Adipocyte (in vitro differentiated cells): ENCODE measurements at regions not wholly inside any gene's neighbourhood (a gene's known extent, or its start where the extent isn't known, plus 50 kb on each side); places are given as distances from the start of the nearest gene placed in this dataset.
"Not testable (repeated sequence)": the region's sequence is repeated elsewhere in the genome, so short reads cannot be mapped to it uniquely, and the experiment has no call there.

ENCODE experiments used
- DNase-seq: peaks from one replicate; pipeline ENCODE4 v3.0.0-alpha.2; 2015; ENCODE audit warnings: low read depth
- H3K27me3 ChIP-seq: replicated peaks from 2 replicates; pipeline ENCODE4 v1.7.0; 2013; ENCODE audit warnings: mild to moderate bottlenecking, low read length, moderate library complexity; ENCODE audit not compliant: control insufficient read depth, insufficient read depth
- H3K36me3 ChIP-seq: 2 replicates; pipeline ENCODE4 v1.7.0; 2013; ENCODE audit warnings: low read length, mild to moderate bottlenecking, moderate library complexity; ENCODE audit not compliant: control insufficient read depth, insufficient read depth, severe bottlenecking
- H3K4me1 ChIP-seq: 2 replicates; pipeline ENCODE4 v1.7.0; 2013; ENCODE audit warnings: mild to moderate bottlenecking, low read length, moderate library complexity; ENCODE audit not compliant: control insufficient read depth, insufficient read depth
- H3K4me3 ChIP-seq: 2 replicates; pipeline ENCODE4 v1.7.0; 2013; ENCODE audit warnings: mild to moderate bottlenecking, low read length, moderate library complexity
- H3K9ac ChIP-seq: 2 replicates; pipeline ENCODE4 v1.7.0; 2013; ENCODE audit warnings: mild to moderate bottlenecking, low read length, moderate library complexity
- H3K9me3 ChIP-seq: 2 replicates; pipeline ENCODE4 v1.7.0; 2013; ENCODE audit warnings: mild to moderate bottlenecking, low read length, moderate library complexity; ENCODE audit not compliant: control insufficient read depth

- H3K9ac ChIP-seq: no peak overlapping the region
- H3K9me3 ChIP-seq: no peaks in the 10 kb centered on the region
- no peaks in the 10 kb centered on the region for H3K4me1 ChIP-seq
- H3K36me3 ChIP-seq: no peaks in the 10 kb centered on the region
- peaks cover 41% of the 10 kb centered on the region for H3K27me3 ChIP-seq
- DNase-seq: no peak
- H3K4me3 ChIP-seq: no peak overlapping the region
Measured at GRCh38 chr9:83191154-83191553, 128.2 kb upstream of the RASEF start.

- H3K4me1 ChIP-seq, H3K9me3 ChIP-seq, DNase-seq, H3K4me3 ChIP-seq, H3K9ac ChIP-seq, H3K36me3 ChIP-seq: not testable (repeated sequence)
- peaks cover 33% of the 10 kb centered on the region for H3K27me3 ChIP-seq
Measured at GRCh38 chr9:83189026-83189425, 126.1 kb upstream of the RASEF start.

GRCh38 chr9:83188277-83188676, 125.3 kb upstream of the RASEF start:
- Histone ChIP-seq H3K4me3 (no peak overlapping the region), H3K9me3 (no peaks in the 10 kb centered on the region), H3K4me1 (no peaks in the 10 kb centered on the region), H3K27me3 (peaks cover 31% of the 10 kb centered on the region), H3K36me3 (no peaks in the 10 kb centered on the region), H3K9ac (no peak overlapping the region)
- DNase-seq: no peak

DNA sequence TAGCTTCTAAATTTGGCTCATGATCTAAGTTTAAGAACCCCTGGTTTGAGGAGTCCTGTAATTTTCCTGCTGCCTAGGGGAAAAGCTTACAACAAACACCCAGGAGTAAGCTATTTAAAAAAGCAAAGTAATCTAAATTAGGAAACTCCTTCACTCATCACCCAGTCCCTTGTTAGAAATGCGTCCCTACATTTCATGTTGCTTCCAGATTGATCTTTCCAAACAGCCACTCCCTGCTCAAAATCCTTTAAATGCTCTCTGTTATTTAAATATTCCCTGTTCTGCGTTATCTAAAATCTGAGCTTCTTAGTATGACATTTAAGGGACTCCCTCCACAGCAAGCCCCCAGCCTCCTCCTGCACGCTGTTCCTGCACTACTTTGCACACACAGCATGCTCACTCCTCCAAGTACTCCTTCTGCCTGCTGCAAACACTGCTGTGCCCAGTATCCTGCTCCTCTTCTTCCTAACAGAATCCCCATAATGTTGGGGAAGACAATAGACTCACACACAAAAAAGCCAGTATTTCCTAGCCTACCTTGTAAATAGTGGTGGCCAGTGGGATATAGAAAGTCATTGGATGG, 123.3 kb upstream of the RASEF start:
- Histone ChIP-seq H3K9ac (no peak overlapping the region), H3K9me3 (no peaks in the 10 kb centered on the region), H3K4me3 (no peak overlapping the region), H3K4me1 (no peaks in the 10 kb centered on the region), H3K36me3 (no peaks in the 10 kb centered on the region), H3K27me3 (peaks cover 24% of the 10 kb centered on the region)
- no peak for DNase-seq

DNA sequence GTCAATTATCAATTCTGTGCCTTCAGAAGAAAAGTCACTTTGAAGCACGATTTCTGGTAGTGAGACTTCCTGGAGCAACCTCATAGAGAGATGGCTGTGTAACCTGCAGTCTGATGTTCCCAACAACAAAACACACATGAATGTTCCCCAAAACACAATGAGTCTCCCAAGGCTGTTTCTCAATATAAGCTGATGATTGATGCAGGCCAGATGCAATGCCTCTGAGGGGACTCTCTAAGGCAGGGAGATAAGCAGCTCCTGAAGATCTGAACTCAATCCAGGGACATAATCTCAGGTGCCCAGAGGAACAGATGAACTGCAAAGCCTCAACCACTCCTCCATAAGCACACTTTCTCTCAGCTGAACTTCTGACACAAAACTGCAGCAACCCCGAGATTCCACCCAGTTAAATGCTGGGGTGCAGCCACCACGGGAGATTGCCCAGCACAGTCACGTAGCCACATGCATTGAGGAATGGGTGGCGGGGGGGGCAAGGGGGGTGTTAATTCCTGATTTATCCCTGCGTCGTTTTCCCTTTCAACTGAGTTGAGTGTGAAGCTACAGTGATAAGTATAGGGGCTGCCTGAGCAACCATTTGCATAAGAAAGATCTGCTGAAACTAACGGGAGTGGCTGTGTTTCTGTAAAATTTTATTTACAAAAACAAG, 122.7 kb upstream of the RASEF start:
- no peaks in the 10 kb centered on the region for H3K9me3 ChIP-seq
- H3K4me3 ChIP-seq: no peak overlapping the region
- H3K9ac ChIP-seq: no peak overlapping the region
- H3K4me1 ChIP-seq: no peaks in the 10 kb centered on the region
- peaks cover 20% of the 10 kb centered on the region for H3K27me3 ChIP-seq
- DNase-seq: no peak
- no peaks in the 10 kb centered on the region for H3K36me3 ChIP-seq

GRCh38 chr9:83183621-83184020, 120.7 kb upstream of the RASEF start:
- Histone ChIP-seq H3K27me3 (peaks cover 20% of the 10 kb centered on the region), H3K9me3 (no peaks in the 10 kb centered on the region)

DNA sequence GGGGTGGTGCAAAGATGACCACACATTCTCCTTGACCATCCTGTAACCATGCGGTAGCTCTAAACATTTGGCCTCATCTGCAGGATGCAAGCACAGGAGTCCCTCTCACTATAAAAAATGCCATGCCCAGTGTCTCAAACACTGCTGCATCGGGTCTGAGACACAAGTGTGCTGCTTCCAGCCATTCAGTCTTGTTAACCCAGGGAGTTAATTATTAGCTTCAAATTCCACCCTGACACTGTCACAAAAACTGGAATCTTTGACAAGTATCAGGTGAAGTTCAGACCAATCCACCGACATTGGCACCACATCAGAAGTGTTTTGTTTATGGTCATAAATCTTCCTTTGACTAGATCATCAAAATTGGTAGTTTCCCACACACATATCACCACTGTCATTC, 119.1 kb upstream of the RASEF start:
- H3K9ac ChIP-seq: no peak overlapping the region
- no peaks in the 10 kb centered on the region for H3K4me1 ChIP-seq
- H3K9me3 ChIP-seq: peaks cover 9% of the 10 kb centered on the region
- H3K27me3 ChIP-seq: peaks cover 12% of the 10 kb centered on the region
- no peak overlapping the region for H3K4me3 ChIP-seq
- no peaks in the 10 kb centered on the region for H3K36me3 ChIP-seq
- DNase-seq: no peak

More at GRCh38 chr9:83183621-83184020, 120.7 kb upstream of the RASEF start:
- no peak overlapping the region for H3K9ac ChIP-seq
- DNase-seq: no peak
- no peaks in the 10 kb centered on the region for H3K4me1 ChIP-seq
- H3K36me3 ChIP-seq: no peaks in the 10 kb centered on the region
- no peak overlapping the region for H3K4me3 ChIP-seq

- Histone ChIP-seq H3K27me3 (no peaks in the 10 kb centered on the region), H3K36me3 (no peaks in the 10 kb centered on the region), H3K9me3 (peaks cover 28% of the 10 kb centered on the region), H3K9ac (no peak overlapping the region), H3K4me3 (no peak overlapping the region), H3K4me1 (no peaks in the 10 kb centered on the region)
- DNase-seq: no peak
Measured at GRCh38 chr9:83178717-83179116, 115.8 kb upstream of the RASEF start.

- no peaks in the 10 kb centered on the region for H3K4me1 ChIP-seq
- no peak overlapping the region for H3K9ac ChIP-seq
- H3K4me3 ChIP-seq: no peak overlapping the region
- DNase-seq: no peak
- H3K36me3 ChIP-seq: no peaks in the 10 kb centered on the region
- peaks cover 38% of the 10 kb centered on the region for H3K9me3 ChIP-seq
- H3K27me3 ChIP-seq: no peaks in the 10 kb centered on the region
Measured at GRCh38 chr9:83177747-83178146, 114.8 kb upstream of the RASEF start.

- H3K9me3 ChIP-seq: peaks cover 13% of the 10 kb centered on the region
- DNase-seq: no peak
- no peak overlapping the region for H3K9ac ChIP-seq
- H3K27me3 ChIP-seq: no peaks in the 10 kb centered on the region
- H3K36me3 ChIP-seq: no peaks in the 10 kb centered on the region
- H3K4me3 ChIP-seq: no peak overlapping the region
- H3K4me1 ChIP-seq: no peaks in the 10 kb centered on the region
Measured at GRCh38 chr9:83167126-83167525, 104.2 kb upstream of the RASEF start.

- Histone ChIP-seq H3K27me3 (no peaks in the 10 kb centered on the region), H3K9me3 (peaks cover 9% of the 10 kb centered on the region), H3K36me3 (no peaks in the 10 kb centered on the region), H3K9ac (no peak overlapping the region), H3K4me1 (no peaks in the 10 kb centered on the region), H3K4me3 (no peak overlapping the region)
- no peak for DNase-seq
Measured at GRCh38 chr9:83166372-83166771, 103.4 kb upstream of the RASEF start.

DNA sequence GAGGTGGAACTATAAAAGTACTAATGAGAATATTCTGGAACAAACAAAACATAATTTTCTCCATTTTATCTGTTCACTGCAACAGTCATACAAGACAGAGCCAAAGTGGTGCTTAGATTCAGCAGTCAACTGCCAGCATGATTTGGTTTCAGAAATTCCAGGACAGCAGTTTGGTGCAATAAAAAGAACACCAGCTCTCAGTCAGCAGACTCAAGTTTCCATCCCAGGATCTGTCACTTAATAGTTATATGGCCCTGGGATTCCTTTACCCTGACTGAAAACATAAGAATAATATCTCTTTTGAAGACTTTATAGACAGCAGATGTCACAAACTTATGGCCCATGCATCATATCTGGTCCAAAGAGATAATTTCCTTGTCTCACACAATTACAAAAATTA, 92.8 kb upstream of the RASEF start:
- Histone ChIP-seq H3K9me3 (no peaks in the 10 kb centered on the region), H3K36me3 (no peaks in the 10 kb centered on the region), H3K27me3 (no peaks in the 10 kb centered on the region), H3K4me3 (no peak overlapping the region), H3K4me1 (no peaks in the 10 kb centered on the region), H3K9ac (no peak overlapping the region)
- DNase-seq: no peak
